Keratinocyte (primary cell): ENCODE measurements at regions not wholly inside any gene's neighbourhood (a gene's known extent, or its start where the extent isn't known, plus 50 kb on each side); places are given as distances from the start of the nearest gene placed in this dataset.

ENCODE experiments used
- DNase-seq: peaks from one replicate; pipeline ENCODE4 v3.0.0-alpha.2; 2011; ENCODE audit warnings: low read depth, missing footprints, low spot score
- FAIRE-seq: peaks from 2 replicates; lab custom pipeline; 2011; peaks lifted over from hg19 to GRCh38; lab: Jason Lieb, UNC
- H2AFZ ChIP-seq: 2 replicates; pipeline ENCODE4 v1.6.0; 2012; ENCODE audit warnings: low read length, control low read depth, inconsistent platforms; ENCODE audit not compliant: control insufficient read depth
- H3K27ac ChIP-seq: 2 replicates; pipeline ENCODE4 v1.5.1; 2011; ENCODE audit warnings: low read length; ENCODE audit not compliant: control insufficient read depth, insufficient read depth
- H3K27me3 ChIP-seq: 3 replicates; pipeline ENCODE4 v1.6.0; 2011; ENCODE audit warnings: low read length; ENCODE audit not compliant: control insufficient read depth, insufficient read depth; ENCODE audit errors: extremely low read depth
- H3K36me3 ChIP-seq, 2 experiments: 2 replicates in 1 of 2; 3 replicates in 1 of 2; pipeline ENCODE4 v1.5.1; 2011; ENCODE audit warnings: low read length in 2 of 2, mild to moderate bottlenecking in 1 of 2; ENCODE audit not compliant: control insufficient read depth in 2 of 2, insufficient read depth in 2 of 2; ENCODE audit errors: extremely low read depth in 1 of 2
- H3K4me1 ChIP-seq: 3 replicates; pipeline ENCODE4 v1.5.1; 2011; ENCODE audit warnings: low read length; ENCODE audit not compliant: control insufficient read depth, insufficient read depth; ENCODE audit errors: extremely low read depth
- H3K4me2 ChIP-seq: 3 replicates; pipeline ENCODE4 v1.6.0; 2011; ENCODE audit warnings: low read depth, low read length; ENCODE audit not compliant: control insufficient read depth, insufficient read depth; ENCODE audit errors: extremely low read depth
- H3K4me3 ChIP-seq, 3 experiments: fragments of 200-600 bp in 1 of 3; sonication (generic) in 1 of 3; 2 replicates in 2 of 3; 3 replicates in 1 of 3; pipeline ENCODE4 v1.5.1; 2011 to 2016; ENCODE audit warnings: low read length in 3 of 3, mild to moderate bottlenecking in 3 of 3, control low read depth in 2 of 3, inconsistent platforms in 1 of 3, low read depth in 1 of 3, mixed read lengths in 1 of 3, mixed run types in 1 of 3, moderate library complexity in 1 of 3; ENCODE audit not compliant: control insufficient read depth in 2 of 3, insufficient read depth in 2 of 3; ENCODE audit errors: extremely low read depth in 1 of 3
- H3K79me2 ChIP-seq: 2 replicates; pipeline ENCODE4 v1.6.0; 2012; ENCODE audit warnings: low read length; ENCODE audit not compliant: control insufficient read depth, insufficient read depth
- H3K9ac ChIP-seq: 3 replicates; pipeline ENCODE4 v1.6.0; 2011; ENCODE audit warnings: low read length; ENCODE audit not compliant: control insufficient read depth, insufficient read depth; ENCODE audit errors: extremely low read depth
- H3K9me1 ChIP-seq: 3 replicates; pipeline ENCODE4 v1.6.0; 2011; ENCODE audit warnings: low read length; ENCODE audit not compliant: control insufficient read depth, insufficient read depth; ENCODE audit errors: extremely low read depth
- H3K9me3 ChIP-seq: 2 replicates; pipeline ENCODE4 v1.5.1; 2012; ENCODE audit warnings: low read depth, low read length; ENCODE audit not compliant: control insufficient read depth
- H4K20me1 ChIP-seq: 3 replicates; pipeline ENCODE4 v1.6.0; 2011; ENCODE audit warnings: low read length; ENCODE audit not compliant: control insufficient read depth, insufficient read depth; ENCODE audit errors: extremely low read depth
- CTCF ChIP-seq, 3 experiments: IDR thresholded peaks in 1 of 3; conservative IDR thresholded peaks in 1 of 3; optimal IDR thresholded peaks in 1 of 3; 2 replicates in 2 of 3; 3 replicates in 1 of 3; pipeline versions ENCODE3 to v1.5.1; 2011; ENCODE audit warnings: low read length in 3 of 3, mild to moderate bottlenecking in 3 of 3, moderate library complexity in 2 of 3, control low read depth in 1 of 3, inconsistent platforms in 1 of 3; ENCODE audit not compliant: insufficient read depth in 2 of 3; ENCODE audit errors: extremely low read depth in 1 of 3
- EZH2 ChIP-seq: IDR thresholded peaks from one replicate; pipeline ENCODE4 v1.6.1; 2012; ENCODE audit warnings: inconsistent platforms, mild to moderate bottlenecking, low read length, moderate library complexity
- dilution Hi-C: fragments of 300-500 bp; cut with MboI; formaldehyde crosslinking; loops from one replicate; pipeline ENCODE4 v1.7.0; 2020; ENCODE audit warnings: low sequenced_read_pairs; ENCODE audit not compliant: extremely low pct_ligation_motif_present

DNA sequence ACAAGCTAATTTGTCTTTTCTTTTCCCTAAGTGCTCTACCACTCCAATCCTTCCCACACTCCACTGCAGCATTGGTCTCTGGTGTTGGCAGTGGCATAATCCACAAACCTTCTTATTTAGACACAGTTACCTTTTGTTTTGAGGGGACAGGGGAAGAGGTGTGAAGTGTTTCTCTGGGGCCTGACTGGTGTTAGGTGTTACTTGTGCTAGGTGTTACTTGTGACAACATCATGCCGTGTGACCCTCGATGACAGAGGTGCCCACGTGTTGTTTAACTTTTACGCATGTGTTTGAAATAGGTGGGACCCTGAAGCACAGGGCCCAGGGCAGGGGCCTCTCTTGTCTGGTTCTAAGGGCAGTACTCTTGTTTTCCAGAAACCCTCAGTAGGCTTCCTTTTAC lies 70.5 kb upstream of the SPRY4 start:
- Histone ChIP-seq H3K27ac (no peak overlapping the region), H4K20me1 (no peaks in the 10 kb centered on the region), H3K9ac (no peak overlapping the region), H3K36me3 (no peaks in the 10 kb centered on the region), H3K27me3 (no peaks in the 10 kb centered on the region), H3K79me2 (no peaks in the 10 kb centered on the region), H3K9me1 (no peaks in the 10 kb centered on the region), H3K4me3 (no peak overlapping the region), H3K9me3 (no peaks in the 10 kb centered on the region), H3K4me2 (no peak overlapping the region), H2AFZ (no peak overlapping the region), H3K4me1 (peaks cover 2% of the 10 kb centered on the region)
- no peak for FAIRE-seq
- DNase-seq, result no peak
- dilution Hi-C loops, result no loop called here
- TF ChIP-seq EZH2 (no peak), CTCF (optimal IDR thresholded peaks at IDR 0.05 in 1 of 3, IDR thresholded peaks at IDR 0.05 in 1 of 3, conservative IDR thresholded peaks at IDR 0.05 in 1 of 3; ENCODE audit: extremely low read depth in 1 of 3, insufficient read depth in 2 of 3, low read length in 3 of 3) (no peak)

GRCh38 chr5:142391058-142391845 lies 66.4 kb upstream of the SPRY4 start:
- Histone ChIP-seq H4K20me1 (no peaks in the 10 kb centered on the region), H3K9me3 (no peaks in the 10 kb centered on the region), H3K4me1 (peaks cover 5% of the 10 kb centered on the region), H3K4me2 (no peak overlapping the region), H3K27me3 (no peaks in the 10 kb centered on the region), H2AFZ (no peak overlapping the region), H3K27ac (no peak overlapping the region), H3K9ac (no peak overlapping the region), H3K4me3 (no peak overlapping the region), H3K36me3 (no peaks in the 10 kb centered on the region), H3K9me1 (no peaks in the 10 kb centered on the region), H3K79me2 (no peaks in the 10 kb centered on the region)
- FAIRE-seq (no peak), DNase-seq (no peak)
- dilution Hi-C loops, result no loop called here
- no peak for TF ChIP-seq EZH2

DNA sequence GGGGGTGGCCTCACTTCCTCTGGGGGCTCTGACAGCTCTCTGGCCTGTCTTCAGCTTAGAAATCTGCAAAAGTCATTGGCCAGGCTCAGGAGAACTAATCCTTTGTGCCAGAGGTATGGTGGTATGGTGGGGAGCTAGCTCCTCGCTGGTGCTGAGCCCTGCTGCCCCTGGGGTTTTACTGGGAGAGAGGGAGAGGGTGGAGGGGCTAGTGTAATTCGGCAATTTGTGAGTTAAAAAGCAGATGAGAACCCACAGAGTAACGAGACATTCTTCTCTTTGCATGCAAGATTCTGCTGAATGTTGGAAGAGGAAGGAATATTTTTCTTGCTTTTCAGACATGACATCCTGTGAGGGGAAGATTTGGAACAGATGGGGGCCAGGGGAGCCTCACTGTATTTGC lies 65.5 kb upstream of the SPRY4 start:
- H3K4me1 ChIP-seq, result peaks cover 5% of the 10 kb centered on the region
- no peak overlapping the region for H3K27ac ChIP-seq
- dilution Hi-C loops, result no loop called here

More for the DNA sequence above, 65.5 kb upstream of the SPRY4 start:
- no peak overlapping the region for H3K9ac ChIP-seq
- no peaks in the 10 kb centered on the region for H3K36me3 ChIP-seq
- no peak overlapping the region for H3K4me2 ChIP-seq
- TF ChIP-seq EZH2 (no peak), CTCF (optimal IDR thresholded peaks at IDR 0.05 in 1 of 3, IDR thresholded peaks at IDR 0.05 in 1 of 3, conservative IDR thresholded peaks at IDR 0.05 in 1 of 3; ENCODE audit: extremely low read depth in 1 of 3, insufficient read depth in 2 of 3, low read length in 3 of 3) (no peak)
- H3K9me1 ChIP-seq, result no peaks in the 10 kb centered on the region
- no peaks in the 10 kb centered on the region for H3K79me2 ChIP-seq
- no peaks in the 10 kb centered on the region for H4K20me1 ChIP-seq
- DNase-seq (no peak), FAIRE-seq (no peak)
- no peaks in the 10 kb centered on the region for H3K9me3 ChIP-seq
- H2AFZ ChIP-seq, result no peak overlapping the region
- no peak overlapping the region for H3K4me3 ChIP-seq
- no peaks in the 10 kb centered on the region for H3K27me3 ChIP-seq
